ENCODE measurements at regions not wholly inside any gene's neighbourhood (a gene's known extent, or its start where the extent isn't known, plus 50 kb on each side); places are given as distances from the start of the nearest gene placed in this dataset.
A peak's percentile ranks its signal among the peaks of the same experiment; 100 is the strongest.
"Not testable (repeated sequence)": the region's sequence is repeated elsewhere in the genome, so short reads cannot be mapped to it uniquely, and the experiment has no call there.

DNA sequence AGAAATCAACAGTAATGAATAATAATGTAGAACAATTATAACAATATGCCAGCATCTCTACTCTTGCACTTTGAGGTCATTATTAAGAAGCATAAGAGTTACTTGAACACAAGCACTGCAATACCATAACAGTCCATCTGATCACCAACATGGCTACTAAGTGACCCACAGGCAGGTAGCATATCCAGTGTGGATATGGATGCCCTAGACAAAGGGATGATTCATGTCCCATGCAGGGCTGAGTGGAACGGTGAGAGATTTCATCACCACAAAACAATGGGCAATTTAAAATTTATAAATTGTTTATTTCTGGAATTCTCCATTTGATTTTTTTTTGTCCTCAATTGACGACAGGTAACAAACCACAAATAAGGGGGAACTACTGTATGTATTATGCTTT, 107.7 kb upstream of the TSC22D2 start:
- no peak for DNase-seq

DNA sequence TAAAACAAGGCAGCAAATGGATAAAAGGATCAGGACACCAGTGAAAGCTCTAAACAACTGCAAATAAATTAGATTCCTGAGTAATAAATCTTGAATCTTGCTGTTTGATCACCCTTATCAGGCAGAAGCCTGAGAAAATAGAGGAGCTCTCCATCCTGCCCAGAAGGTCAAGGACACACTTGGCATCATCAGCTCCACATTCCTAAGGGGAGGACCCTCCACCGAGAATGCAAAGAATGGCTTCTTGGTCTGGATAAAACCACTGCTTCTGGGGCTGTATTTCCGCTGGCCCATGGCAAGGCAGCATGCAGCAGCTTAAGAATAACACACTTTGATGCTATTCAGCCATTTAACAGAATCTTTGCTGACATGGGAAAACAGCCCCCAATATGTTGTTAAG, 108.9 kb upstream of the TSC22D2 start:
- DNase-seq: no peak

DNA sequence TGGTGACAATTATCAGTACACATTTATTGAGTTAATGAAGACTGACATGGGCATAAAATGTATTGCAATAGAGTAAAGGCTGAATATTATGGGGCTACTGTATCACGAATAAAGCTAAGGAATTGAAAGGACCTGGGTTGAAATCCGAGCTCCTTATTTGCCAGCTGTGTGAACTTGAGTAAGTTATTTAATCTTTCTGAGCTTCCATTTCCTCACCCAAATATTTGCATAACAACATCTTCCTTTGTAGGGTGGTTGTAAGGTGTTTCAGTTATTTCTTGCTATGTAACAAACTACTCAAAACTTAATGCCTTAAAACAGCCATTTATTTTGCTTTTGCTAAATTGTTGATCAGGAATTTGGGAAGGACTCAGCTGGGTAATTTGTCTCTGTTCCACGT, 111.1 kb upstream of the TSC22D2 start:
- no peak for DNase-seq

DNA sequence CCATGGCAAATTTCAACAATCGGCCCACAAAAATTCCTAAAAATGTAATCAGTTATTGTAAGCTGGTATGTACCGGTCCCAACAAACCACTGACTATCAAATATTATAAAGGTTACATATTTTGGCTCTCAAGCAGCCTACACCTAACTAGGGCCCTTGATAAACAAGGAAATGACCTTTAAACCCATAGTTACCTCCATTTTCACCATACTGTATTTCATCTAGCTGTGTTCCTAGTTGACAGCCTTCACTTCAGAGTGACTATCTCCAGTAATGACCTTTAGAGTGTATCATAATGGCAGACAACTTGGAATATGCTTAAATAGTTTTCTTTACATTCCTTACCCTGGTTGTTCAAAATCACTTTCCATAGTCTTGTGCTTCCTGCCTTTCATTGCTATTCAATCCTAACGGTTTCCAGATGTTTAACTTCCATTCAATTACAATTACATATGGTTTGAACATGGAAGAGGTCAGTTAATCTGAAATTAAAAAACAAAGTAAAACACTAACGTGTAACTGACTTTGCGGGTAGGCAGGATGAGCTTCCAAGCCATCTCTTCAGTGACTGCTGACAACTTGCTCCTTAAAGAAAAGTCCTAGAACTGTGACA, 111.9 kb upstream of the TSC22D2 start:
- no peak for DNase-seq

DNA sequence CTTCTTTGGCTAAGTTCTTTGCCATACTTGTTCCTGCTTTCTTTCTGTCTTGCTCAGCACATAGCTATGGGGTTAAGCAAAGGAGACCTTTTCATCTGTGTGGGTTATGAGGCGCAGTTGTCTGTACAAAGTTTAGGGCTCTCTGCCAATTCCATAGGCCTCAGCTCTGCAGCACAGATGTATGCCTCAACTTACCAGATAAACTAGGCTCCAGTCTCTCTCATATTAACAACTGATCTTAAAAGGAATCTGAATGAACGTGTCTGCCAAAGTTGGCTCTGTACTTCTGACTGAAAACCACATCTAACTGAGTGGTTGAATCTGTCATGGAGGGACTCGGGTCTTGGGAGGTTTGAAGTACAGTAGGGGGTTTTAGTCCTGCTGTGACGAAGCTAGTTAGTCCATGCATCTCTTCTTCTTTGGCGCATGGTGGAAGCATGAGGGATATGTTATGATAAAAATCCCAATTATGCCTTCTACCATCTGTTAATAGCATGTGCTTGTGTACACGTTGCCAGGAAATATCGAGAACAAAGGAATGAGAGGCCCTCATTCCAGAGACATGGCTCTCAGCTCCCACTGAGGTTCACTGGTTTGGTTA, 114.6 kb upstream of the TSC22D2 start:
- DNase-seq: no peak

DNA sequence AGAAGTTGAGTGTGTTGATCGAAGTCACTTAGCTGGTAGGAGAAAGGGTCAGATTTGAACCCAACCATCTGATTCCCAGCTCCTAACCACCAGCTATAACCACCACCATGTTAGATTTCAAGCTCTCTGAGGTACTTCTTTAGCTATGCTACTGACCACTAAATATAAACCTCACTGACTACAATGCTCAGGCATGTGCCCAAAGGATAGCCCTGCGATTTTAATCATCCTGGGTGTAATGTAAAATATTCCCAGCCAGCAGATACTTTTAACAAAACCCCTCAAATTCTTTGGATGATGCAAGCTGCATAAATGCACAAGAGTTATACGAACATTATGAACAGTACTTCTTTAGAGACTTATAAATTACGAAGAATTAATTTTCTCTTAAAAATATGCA, 115.2 kb upstream of the TSC22D2 start:
- DNase-seq: no peak

DNA sequence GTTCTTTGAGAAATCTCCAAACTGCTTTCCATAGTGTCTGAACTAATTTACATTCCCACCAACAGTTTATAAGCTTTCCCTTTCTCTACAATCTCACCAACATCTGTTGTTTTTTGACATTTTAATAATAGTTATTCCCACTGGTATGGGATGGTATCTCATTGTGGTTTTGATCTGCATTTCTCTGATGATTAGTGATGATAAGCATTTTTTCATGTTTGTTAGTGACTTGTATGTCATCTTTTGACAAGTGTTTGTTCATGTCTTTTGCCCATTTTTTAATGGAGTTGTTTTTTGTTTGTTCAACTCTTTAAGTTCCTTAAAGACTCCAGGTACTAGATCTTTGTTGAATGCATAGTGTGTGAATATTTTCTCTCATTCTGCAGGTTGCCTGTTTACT, 116.6 kb upstream of the TSC22D2 start:
- no peak for DNase-seq

DNA sequence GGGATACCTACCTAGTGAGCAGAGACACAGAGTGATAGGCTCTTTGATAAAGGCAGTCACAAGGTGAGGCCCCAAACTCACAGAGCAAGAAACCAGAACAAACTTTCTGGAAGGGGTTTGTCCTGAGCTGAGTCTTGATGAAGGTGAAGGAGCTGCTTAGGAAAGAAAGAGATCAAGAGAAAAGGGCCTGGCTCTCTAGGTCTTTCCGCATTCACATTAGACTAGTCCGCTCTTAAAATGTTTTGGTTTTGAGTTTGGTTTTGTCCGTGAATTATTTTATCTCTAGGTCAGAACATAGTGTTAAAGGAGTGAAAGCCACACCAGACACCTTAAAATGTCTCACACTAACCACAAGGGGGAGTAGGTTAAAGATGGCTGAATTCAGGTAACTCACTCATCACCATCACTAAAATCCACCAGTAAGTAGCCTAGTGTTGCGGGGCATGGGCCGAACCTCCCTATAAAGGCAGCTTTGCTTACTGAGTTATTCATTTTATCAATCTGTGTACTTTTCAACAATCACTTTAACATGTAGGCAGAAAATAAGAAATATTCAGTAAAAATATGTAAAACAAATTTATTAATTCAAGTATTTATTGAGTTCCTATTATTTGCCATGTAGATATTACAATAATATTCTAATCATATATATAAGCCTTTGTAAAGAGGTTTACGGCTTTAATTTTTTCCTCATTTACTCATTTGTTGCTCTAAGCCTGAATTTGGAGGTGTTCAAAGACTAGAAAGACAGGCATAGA, 121.5 kb upstream of the TSC22D2 start:
- DNase-seq: peak; percentile 26

DNA sequence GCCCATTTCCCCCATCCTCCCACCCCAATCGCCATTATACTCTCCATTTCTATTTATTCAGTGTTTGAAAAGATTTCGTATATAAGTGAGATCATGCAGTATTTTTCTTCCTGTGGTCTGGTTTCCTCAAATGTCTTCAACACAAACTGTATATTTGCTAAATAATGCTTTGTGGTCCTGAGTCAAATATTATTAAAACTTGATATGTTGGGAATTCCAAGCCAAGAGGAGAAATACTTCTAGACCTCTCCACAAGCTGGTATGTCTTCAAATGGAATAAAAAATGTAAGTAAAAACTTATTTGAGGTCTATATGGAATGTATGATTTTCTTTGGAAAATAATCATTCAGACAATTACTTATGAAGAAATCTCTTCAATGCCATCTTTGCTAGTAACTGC, 122.5 kb upstream of the TSC22D2 start:
- DNase-seq: no peak

DNA sequence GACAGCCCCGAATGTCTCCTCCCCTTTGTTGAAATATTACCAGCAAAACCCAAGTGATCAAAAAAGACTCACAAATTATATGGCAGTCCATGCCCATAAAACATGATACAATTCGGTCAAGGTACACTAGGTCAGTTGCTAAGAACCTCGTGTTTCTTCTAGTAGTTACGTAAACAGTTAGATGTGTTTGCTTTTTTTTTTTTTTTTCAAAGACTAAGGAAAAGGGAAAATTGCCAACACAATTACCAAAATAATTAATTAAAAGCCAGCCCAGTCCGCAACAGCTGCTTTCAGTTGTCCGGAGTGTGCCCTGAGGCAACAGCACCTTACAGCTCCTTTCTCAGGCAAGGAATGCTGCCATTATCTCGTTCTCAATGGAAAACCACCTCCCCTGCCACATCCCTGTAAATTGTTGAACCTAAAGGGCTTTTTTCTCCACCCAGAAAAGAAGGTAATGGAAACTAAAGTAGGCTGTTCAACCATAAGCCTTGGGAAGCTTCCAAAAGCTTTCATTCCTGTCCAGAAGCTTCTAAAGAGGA, 129.2 kb upstream of the TSC22D2 start:
- no peak for DNase-seq

DNA sequence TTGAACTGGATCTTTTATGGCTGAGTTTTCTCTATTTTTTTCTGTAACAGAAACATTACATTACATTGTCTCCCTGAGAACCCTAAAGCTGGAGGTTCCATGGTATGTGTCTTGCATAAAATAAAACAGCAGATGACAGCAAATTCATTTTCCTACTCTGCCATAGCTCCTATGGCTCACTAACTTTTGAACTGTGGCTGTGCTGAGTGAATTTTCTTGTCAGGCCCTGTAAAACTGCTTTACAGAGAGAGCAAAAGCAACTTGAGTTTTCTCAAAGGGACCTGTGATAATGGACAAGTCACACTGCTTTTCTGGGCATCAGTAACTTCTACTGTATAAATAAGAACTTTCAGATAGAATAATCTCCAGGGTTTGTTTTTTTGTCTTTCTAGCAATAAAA, 129.9 kb upstream of the TSC22D2 start:
- no peak for DNase-seq

DNA sequence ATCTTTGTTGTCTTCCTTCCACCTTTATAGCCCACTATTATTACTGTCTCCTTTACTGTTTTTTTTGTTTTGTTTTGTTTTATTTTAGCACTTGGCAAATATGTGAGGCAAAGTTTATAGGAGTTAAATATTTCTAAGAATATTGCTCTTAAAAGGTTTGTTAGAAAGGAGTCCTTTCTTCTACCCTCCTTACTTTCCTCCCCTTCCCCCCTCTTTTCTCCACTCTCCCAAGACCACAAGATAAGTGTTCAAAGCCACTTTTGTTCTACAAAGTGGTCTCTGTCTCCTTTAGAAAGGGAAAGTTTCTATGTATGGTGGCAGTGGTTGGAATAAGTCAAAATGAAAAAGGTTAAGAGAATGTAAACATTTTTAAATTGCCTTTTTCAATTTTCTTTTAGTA, 130.7 kb upstream of the TSC22D2 start:
- DNase-seq: no peak

DNA sequence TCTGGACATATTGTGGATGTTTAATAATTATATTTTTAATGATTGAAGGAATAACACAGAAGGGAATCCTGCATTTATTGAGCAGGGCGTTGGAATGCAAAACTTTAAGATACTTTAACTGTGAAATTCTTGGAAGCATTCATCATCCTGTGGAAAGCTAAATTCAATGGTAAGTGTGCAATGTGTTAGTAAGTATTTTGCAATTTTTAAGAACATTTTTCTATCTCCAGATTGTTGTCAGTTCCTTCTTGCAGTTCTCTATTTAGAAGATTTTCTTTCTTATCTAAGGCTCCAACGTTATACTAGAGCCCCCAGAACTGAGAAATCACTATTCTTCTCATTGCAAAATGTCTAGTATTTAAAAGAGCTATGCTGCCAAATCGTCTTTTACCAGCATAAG, 132.2 kb upstream of the TSC22D2 start:
- DNase-seq: no peak

DNA sequence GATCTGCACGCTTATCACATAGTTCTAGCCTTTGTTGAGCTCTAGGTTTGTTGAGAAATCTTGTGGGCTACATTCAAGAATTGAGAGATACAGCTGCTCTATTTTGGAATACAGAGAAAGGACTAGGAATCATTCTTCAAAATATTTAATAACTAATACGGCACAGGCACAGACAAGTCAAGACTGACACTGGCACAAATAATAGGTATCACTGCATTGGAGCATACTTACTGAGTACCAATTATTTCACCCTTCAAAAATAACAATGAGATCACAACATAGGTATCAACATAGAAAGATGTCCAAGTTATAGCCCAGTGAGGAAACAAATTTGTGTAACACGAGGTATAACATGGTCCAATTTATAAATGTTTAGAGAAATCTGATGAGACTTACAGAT, 133.7 kb upstream of the TSC22D2 start:
- no peak for DNase-seq

DNA sequence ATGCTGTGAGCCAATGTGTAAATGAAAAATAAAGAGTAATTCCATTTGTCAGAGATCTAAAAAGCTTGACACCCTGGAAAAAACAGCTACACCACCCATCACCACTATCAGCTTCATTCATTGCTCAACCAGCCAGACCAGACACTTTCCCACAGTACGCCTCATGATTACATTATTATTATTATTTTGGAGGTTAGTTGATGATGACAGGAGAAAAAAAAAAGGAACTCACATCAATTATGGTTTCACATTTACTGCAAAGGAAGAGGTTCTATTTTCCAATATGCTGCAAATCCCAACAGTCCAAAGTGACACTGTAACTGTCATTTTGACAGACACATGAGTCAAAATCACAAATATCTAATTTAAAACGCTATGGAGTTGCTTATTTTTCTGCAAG, 134.7 kb upstream of the TSC22D2 start:
- no peak for DNase-seq

DNA sequence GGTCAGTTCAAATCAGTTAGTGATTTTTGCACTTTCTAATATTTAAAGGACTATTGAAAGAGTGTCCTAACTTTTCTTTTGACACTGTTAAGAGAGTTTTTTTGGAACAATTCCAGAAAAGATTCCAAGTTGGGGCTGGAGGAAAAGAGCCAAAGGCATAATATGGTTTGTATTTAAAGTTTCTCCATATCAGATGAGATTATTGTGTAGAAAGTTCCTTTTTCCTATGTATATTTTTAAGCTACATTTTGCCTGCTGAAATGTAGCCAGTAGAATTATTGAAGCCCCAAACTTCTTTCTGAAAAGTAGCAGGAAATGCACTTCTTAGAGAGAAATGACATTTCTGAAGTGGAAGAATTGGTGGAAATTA, 136.5 kb upstream of the TSC22D2 start:
- DNase-seq: no peak

DNA sequence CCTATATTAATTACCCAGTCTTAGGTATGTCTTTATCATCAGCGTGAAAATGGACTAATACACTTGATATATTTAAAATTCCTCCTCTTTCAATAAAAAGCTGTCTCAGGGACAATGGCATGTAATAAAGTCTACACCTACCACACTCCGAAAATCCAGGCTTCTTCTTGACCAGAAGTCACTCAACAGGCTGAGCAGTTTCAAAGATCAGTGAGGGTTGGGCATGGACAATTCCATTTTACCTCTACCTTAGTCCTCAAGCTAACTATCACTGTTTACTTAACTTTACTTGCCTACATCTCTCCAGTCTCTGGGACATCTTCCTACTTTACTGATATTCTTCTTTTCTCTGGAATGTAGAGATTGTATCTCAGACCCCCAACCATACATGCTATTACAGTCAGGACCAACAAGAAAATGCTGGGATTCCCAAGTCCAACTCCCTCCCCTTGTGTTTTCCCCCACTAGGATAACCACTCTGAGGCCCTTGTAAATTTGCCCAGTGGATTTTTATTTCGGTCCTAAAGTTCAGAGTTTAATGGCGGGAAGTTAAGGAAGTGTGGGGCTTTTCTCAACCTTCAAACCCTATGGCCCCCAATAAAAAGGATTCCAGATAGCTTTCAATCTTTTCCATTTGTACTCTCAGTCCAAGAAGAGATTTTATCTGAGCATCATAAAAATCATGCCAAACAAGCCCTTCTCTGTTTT, 137.1 kb upstream of the TSC22D2 start:
- no peak for DNase-seq

DNA sequence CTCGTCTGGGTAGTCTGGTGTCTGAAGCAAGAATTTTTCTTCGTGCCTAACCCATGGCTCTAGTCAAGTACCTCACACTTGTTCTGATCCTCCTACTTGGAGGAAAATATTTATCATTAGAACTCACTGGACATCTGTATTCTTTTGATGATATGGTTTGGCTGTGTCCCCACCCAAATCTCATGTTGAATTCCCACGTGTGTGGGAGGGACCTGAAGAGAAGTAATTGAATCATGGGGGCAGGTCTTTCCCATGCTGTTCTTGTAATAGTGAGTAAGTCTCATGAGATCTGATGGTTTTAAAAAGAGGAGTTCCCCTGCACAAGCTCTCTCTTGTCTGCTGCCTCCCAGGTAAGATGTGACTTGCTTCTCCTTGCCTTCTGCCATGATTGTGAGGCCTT, 137.7 kb upstream of the TSC22D2 start:
- not testable (repeated sequence) for DNase-seq

DNA sequence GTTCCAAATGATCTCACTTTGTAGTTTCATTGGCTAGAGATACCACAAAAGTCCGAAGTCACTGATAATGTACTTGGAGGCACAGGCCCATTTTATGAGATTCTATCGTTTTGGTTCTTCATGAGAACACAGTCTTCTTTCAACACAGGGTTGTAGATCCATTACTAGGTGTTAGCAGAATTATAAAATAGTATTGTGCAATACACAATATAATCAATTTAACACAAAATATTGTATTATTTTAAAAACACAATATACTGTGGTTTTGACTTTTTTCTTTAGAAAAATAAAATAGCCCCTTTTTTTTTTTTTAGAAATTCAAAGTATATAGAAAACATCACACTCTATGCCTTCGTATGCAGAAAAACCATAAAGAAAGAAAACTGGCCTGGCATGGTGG, 138.6 kb upstream of the TSC22D2 start:
- DNase-seq: no peak

DNA sequence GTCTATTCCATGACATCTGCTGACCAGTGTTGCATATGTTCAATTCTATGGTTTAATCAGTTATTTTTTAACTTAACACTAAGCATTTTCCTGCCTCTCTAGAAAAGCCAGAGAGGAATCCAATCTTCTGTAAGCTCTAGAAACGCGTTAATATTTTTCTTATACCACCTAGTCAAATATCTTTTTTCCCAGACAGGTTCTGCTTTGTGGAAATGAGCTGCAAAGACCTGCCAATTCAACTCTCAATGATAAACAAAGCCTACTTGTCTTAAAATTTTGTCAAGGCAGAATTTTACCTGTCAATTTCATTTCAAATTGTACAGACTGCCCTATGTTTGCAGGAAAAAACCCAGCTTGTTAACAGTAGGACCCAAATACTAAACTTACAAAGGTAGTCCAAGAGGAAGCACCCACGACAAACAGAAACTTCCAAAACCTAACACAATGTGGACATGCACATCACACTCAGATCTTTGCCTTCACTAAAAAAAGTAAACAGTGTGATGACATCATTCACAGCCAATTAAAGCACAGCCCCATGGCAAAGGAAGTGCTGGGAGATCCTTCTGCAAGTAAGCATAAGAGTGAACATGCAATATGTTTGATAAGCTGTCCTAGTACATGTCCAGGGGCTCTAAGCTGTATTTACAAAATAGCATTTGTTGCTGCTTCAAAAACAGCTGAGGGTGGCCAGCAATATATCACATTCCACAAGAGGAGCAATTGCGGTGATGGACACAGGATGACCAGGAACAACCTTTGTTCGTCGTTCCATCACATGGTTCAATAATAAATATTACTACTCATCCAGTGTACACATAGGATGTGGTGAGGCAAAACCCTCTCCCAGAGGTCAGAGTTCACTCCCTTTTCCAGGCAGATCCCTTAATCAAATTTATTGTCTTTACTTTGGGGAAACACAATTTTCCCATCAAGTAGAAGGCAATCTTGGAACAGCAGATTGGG, 139.4 kb upstream of the TSC22D2 start:
- DNase-seq: no peak

DNA sequence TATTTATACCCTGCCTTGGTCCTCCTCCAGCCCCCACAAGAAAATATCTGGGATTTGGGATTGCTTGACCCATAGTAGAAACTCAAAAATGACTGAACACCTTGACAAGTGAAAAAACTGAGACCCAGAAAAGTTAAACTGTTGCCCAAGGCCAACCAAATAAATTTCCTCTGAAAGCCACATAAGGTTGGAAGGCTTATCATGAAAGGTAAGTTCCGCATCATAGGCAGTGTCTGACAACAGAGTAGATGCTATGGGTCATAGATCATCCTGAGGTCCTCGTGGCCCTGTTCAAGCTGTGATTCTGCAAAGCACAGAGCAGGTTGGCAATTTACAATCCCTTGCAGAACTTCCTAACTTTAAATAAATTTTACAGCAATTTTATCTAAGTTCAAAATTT, 140.8 kb upstream of the TSC22D2 start:
- DNase-seq: no peak

DNA sequence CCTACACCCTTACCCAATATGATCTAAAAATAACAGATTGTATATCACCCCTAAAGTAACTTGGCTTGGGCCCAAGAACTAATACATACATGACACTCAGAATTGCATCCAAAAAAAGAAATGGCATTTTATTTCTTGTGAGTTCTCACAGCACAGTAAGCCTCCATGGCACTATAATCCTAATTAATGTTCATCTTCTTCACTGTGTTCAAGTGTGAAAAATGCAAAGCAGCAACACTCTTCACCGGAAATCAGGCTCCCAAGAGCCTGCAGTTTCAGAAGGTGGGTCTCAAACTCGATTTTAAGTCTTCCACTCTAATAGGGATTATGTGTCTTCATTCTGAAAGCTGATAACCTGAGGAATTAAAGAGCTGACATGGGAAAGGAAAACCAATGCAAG, 142.8 kb upstream of the TSC22D2 start:
- no peak for DNase-seq
